Ishikawa (cell line): ENCODE measurements at regions not wholly inside any gene's neighbourhood (a gene's known extent, or its start where the extent isn't known, plus 50 kb on each side); places are given as distances from the start of the nearest gene placed in this dataset.

Experiments used
- CEBPB ChIP-seq: IDR thresholded peaks from 2 replicates; pipeline ENCODE4 v1.6.1; 2012
- TAF1 ChIP-seq: IDR thresholded peaks from 2 replicates; pipeline ENCODE4 v1.6.1; 2012; ENCODE audit warnings: low read depth, mild to moderate bottlenecking

DNA sequence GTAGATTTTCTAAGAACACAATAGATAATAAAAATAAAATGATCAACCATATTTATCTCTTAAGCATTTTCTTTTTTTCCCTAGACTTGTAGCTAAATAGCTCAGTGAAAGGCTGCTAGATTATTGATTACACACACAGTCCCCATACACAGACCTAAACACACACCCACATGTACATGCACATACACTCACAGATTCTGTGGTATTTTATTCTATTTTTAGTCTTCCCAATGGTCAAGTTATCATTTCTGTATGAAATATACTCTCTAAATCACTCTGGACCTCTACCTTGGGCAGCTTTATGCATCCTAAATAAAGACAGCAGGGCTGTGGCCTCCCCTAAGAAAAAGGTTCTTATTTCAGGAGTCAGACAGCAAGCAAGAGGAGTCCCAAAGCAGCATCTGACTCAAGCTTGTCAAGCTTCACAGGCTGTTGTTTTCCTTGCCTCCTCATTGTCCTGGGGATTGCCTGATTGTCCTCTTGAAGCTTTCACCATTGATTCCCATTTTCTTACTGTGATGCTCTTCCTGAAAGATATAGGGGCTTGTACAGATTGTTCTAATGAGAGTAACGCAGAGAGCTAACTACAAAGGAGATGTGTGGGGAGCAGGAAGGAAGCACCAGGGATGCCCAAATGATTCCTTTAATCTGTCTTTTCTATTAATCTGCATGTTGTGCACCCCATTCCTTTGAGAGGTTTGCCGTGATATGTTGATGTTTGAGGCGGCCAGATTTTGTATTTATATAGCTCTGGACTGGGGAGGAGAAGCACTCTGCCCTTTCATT is 986.5 kb downstream of the PCDH17 start:
- TF ChIP-seq CEBPB, result no peak
- no peak for TF ChIP-seq TAF1
